Keratinocyte (primary cell): ENCODE measurements at regions not wholly inside any gene's neighbourhood (a gene's known extent, or its start where the extent isn't known, plus 50 kb on each side); places are given as distances from the start of the nearest gene placed in this dataset.

ENCODE experiments used
- DNase-seq: peaks from one replicate; pipeline ENCODE4 v3.0.0-alpha.2; 2011; ENCODE audit warnings: low read depth, missing footprints, low spot score
- FAIRE-seq: peaks from 2 replicates; lab custom pipeline; 2011; peaks lifted over from hg19 to GRCh38; lab: Jason Lieb, UNC
- H2AFZ ChIP-seq: 2 replicates; pipeline ENCODE4 v1.6.0; 2012; ENCODE audit warnings: low read length, control low read depth, inconsistent platforms; ENCODE audit not compliant: control insufficient read depth
- H3K27ac ChIP-seq: 2 replicates; pipeline ENCODE4 v1.5.1; 2011; ENCODE audit warnings: low read length; ENCODE audit not compliant: control insufficient read depth, insufficient read depth
- H3K27me3 ChIP-seq: 3 replicates; pipeline ENCODE4 v1.6.0; 2011; ENCODE audit warnings: low read length; ENCODE audit not compliant: control insufficient read depth, insufficient read depth; ENCODE audit errors: extremely low read depth
- H3K36me3 ChIP-seq, 2 experiments: 2 replicates in 1 of 2; 3 replicates in 1 of 2; pipeline ENCODE4 v1.5.1; 2011; ENCODE audit warnings: low read length in 2 of 2, mild to moderate bottlenecking in 1 of 2; ENCODE audit not compliant: control insufficient read depth in 2 of 2, insufficient read depth in 2 of 2; ENCODE audit errors: extremely low read depth in 1 of 2
- H3K4me1 ChIP-seq: 3 replicates; pipeline ENCODE4 v1.5.1; 2011; ENCODE audit warnings: low read length; ENCODE audit not compliant: control insufficient read depth, insufficient read depth; ENCODE audit errors: extremely low read depth
- H3K4me2 ChIP-seq: 3 replicates; pipeline ENCODE4 v1.6.0; 2011; ENCODE audit warnings: low read depth, low read length; ENCODE audit not compliant: control insufficient read depth, insufficient read depth; ENCODE audit errors: extremely low read depth
- H3K4me3 ChIP-seq, 3 experiments: fragments of 200-600 bp in 1 of 3; sonication (generic) in 1 of 3; 2 replicates in 2 of 3; 3 replicates in 1 of 3; pipeline ENCODE4 v1.5.1; 2011 to 2016; ENCODE audit warnings: low read length in 3 of 3, mild to moderate bottlenecking in 3 of 3, control low read depth in 2 of 3, inconsistent platforms in 1 of 3, low read depth in 1 of 3, mixed read lengths in 1 of 3, mixed run types in 1 of 3, moderate library complexity in 1 of 3; ENCODE audit not compliant: control insufficient read depth in 2 of 3, insufficient read depth in 2 of 3; ENCODE audit errors: extremely low read depth in 1 of 3
- H3K79me2 ChIP-seq: 2 replicates; pipeline ENCODE4 v1.6.0; 2012; ENCODE audit warnings: low read length; ENCODE audit not compliant: control insufficient read depth, insufficient read depth
- H3K9ac ChIP-seq: 3 replicates; pipeline ENCODE4 v1.6.0; 2011; ENCODE audit warnings: low read length; ENCODE audit not compliant: control insufficient read depth, insufficient read depth; ENCODE audit errors: extremely low read depth
- H3K9me1 ChIP-seq: 3 replicates; pipeline ENCODE4 v1.6.0; 2011; ENCODE audit warnings: low read length; ENCODE audit not compliant: control insufficient read depth, insufficient read depth; ENCODE audit errors: extremely low read depth
- H3K9me3 ChIP-seq: 2 replicates; pipeline ENCODE4 v1.5.1; 2012; ENCODE audit warnings: low read depth, low read length; ENCODE audit not compliant: control insufficient read depth
- H4K20me1 ChIP-seq: 3 replicates; pipeline ENCODE4 v1.6.0; 2011; ENCODE audit warnings: low read length; ENCODE audit not compliant: control insufficient read depth, insufficient read depth; ENCODE audit errors: extremely low read depth
- EZH2 ChIP-seq: IDR thresholded peaks from one replicate; pipeline ENCODE4 v1.6.1; 2012; ENCODE audit warnings: inconsistent platforms, mild to moderate bottlenecking, low read length, moderate library complexity
- dilution Hi-C: fragments of 300-500 bp; cut with MboI; formaldehyde crosslinking; loops from one replicate; pipeline ENCODE4 v1.7.0; 2020; ENCODE audit warnings: low sequenced_read_pairs; ENCODE audit not compliant: extremely low pct_ligation_motif_present
- TF ChIP-seq, protein P1 (sequence below), 3 experiments: IDR thresholded peaks in 1 of 3; conservative IDR thresholded peaks in 1 of 3; optimal IDR thresholded peaks in 1 of 3; 2 replicates in 2 of 3; 3 replicates in 1 of 3; pipeline versions ENCODE3 to v1.5.1; 2011; ENCODE audit warnings: low read length in 3 of 3, mild to moderate bottlenecking in 3 of 3, moderate library complexity in 2 of 3, control low read depth in 1 of 3, inconsistent platforms in 1 of 3; ENCODE audit not compliant: insufficient read depth in 2 of 3; ENCODE audit errors: extremely low read depth in 1 of 3

DNA sequence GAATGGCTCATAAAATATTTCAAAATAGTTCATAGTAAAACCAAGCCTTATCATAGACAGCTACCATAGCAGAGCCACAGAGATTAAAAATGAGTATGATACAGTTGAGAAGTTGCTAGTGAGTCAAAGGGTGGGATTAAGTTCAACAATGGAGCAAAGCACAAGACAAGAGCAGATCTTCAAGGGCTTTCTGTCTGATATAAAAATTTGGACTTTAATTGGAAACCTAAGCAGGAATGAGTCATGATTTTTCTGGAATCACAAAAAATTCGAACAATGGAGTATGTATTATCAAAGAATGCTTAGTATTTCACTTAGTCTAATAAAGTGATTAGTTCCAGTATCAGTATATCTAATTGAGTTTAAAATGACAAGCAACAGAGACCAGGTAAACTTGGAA, 487.3 kb upstream of the NETO1 start:
- no peak for TF ChIP-seq EZH2
- TF ChIP-seq, protein P1, sequence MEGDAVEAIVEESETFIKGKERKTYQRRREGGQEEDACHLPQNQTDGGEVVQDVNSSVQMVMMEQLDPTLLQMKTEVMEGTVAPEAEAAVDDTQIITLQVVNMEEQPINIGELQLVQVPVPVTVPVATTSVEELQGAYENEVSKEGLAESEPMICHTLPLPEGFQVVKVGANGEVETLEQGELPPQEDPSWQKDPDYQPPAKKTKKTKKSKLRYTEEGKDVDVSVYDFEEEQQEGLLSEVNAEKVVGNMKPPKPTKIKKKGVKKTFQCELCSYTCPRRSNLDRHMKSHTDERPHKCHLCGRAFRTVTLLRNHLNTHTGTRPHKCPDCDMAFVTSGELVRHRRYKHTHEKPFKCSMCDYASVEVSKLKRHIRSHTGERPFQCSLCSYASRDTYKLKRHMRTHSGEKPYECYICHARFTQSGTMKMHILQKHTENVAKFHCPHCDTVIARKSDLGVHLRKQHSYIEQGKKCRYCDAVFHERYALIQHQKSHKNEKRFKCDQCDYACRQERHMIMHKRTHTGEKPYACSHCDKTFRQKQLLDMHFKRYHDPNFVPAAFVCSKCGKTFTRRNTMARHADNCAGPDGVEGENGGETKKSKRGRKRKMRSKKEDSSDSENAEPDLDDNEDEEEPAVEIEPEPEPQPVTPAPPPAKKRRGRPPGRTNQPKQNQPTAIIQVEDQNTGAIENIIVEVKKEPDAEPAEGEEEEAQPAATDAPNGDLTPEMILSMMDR (optimal IDR thresholded peaks at IDR 0.05 in 1 of 3, IDR thresholded peaks at IDR 0.05 in 1 of 3, conservative IDR thresholded peaks at IDR 0.05 in 1 of 3; ENCODE audit: extremely low read depth in 1 of 3, insufficient read depth in 2 of 3, low read length in 3 of 3), result no peak
- dilution Hi-C loops, result no loop called here
- no peaks in the 10 kb centered on the region for H3K9me1 ChIP-seq
- H3K9me3 ChIP-seq, result no peaks in the 10 kb centered on the region
- H3K79me2 ChIP-seq, result no peaks in the 10 kb centered on the region
- H3K27me3 ChIP-seq, result no peaks in the 10 kb centered on the region
- DNase-seq (no peak), FAIRE-seq (no peak)
- H3K27ac ChIP-seq, result no peak overlapping the region
- H3K4me1 ChIP-seq, result no peaks in the 10 kb centered on the region
- H3K36me3 ChIP-seq, result no peaks in the 10 kb centered on the region
- H4K20me1 ChIP-seq, result no peaks in the 10 kb centered on the region
- no peak overlapping the region for H3K9ac ChIP-seq
- no peak overlapping the region for H3K4me3 ChIP-seq
- no peak overlapping the region for H3K4me2 ChIP-seq
- no peak overlapping the region for H2AFZ ChIP-seq

DNA sequence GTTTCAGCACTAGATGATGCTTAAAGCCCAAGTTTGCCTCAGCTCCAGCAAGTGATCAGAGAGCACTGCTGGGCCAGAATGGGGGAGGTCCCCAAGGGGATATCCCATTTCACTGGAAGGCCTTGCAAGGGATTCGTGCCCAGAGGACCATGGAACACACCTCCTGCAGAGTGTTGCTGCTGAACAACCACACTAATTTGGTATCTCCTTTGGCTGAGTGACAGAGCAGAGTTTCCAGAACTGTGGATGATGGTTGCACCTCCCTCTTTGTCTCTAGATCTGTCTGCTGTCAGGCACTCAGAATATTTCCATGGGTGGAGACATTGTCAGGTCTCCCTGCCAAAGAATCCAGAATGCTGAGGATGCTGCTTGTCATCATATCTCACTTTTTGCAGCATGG, 484.8 kb upstream of the NETO1 start:
- Histone ChIP-seq H3K4me3 (no peak overlapping the region), H3K79me2 (no peaks in the 10 kb centered on the region), H3K4me2 (no peak overlapping the region), H3K27ac (no peak overlapping the region), H2AFZ (no peak overlapping the region), H3K9me3 (no peaks in the 10 kb centered on the region), H3K9ac (no peak overlapping the region), H3K27me3 (no peaks in the 10 kb centered on the region), H3K9me1 (no peaks in the 10 kb centered on the region), H3K36me3 (no peaks in the 10 kb centered on the region), H3K4me1 (no peaks in the 10 kb centered on the region), H4K20me1 (no peaks in the 10 kb centered on the region)
- no peak for FAIRE-seq
- dilution Hi-C loops, result no loop called here
- no peak for TF ChIP-seq EZH2
- TF ChIP-seq, protein P1 (optimal IDR thresholded peaks at IDR 0.05 in 1 of 3, IDR thresholded peaks at IDR 0.05 in 1 of 3, conservative IDR thresholded peaks at IDR 0.05 in 1 of 3; ENCODE audit: extremely low read depth in 1 of 3, insufficient read depth in 2 of 3, low read length in 3 of 3), result no peak
- DNase-seq, result no peak
